SK-N-SH (cell line): ENCODE measurements at regions not wholly inside any gene's neighbourhood (a gene's known extent, or its start where the extent isn't known, plus 50 kb on each side); places are given as distances from the start of the nearest gene placed in this dataset.

Source experiments
- EP300 ChIP-seq, 2 experiments: IDR thresholded peaks; 2 replicates each; pipeline versions ENCODE4 v1.4.0 to v1.6.1; 2012; ENCODE audit warnings: borderline replicate concordance in 1 of 2, low read depth in 1 of 2, low read length in 1 of 2
- EZH2phosphoT487 ChIP-seq: fragments of 200-600 bp; sonication (generic); IDR thresholded peaks from 2 replicates; pipeline ENCODE4 v1.6.1; 2017; ENCODE audit warnings: low read depth, mixed run types, mild to moderate bottlenecking, antibody characterized with exemption, moderate library complexity, borderline replicate concordance
- FOXM1 ChIP-seq: IDR thresholded peaks from 2 replicates; pipeline ENCODE4 v1.4.0; 2012; ENCODE audit warnings: low read depth, mild to moderate bottlenecking
- GABPA ChIP-seq: IDR thresholded peaks from 2 replicates; pipeline ENCODE4 v1.4.0; 2012; ENCODE audit warnings: low read depth, mild to moderate bottlenecking
- JUND ChIP-seq: IDR thresholded peaks from 2 replicates; pipeline ENCODE4 v1.4.0; 2012
- MAX ChIP-seq: IDR thresholded peaks from 2 replicates; pipeline ENCODE4 v1.4.0; 2012; ENCODE audit warnings: low read depth
- MEF2A ChIP-seq: IDR thresholded peaks from 2 replicates; pipeline ENCODE4 v1.4.0; 2012; ENCODE audit warnings: low read depth, borderline replicate concordance
- NRF1 ChIP-seq: IDR thresholded peaks from 2 replicates; pipeline ENCODE4 v1.6.1; 2012; ENCODE audit warnings: low read depth, mild to moderate bottlenecking, low read length
- REST ChIP-seq: IDR thresholded peaks from 2 replicates; pipeline ENCODE4 v1.6.1; 2012; ENCODE audit warnings: mild to moderate bottlenecking, low read depth, low read length, moderate library complexity
- RFX5 ChIP-seq: IDR thresholded peaks from 2 replicates; pipeline ENCODE4 v1.6.1; 2012; ENCODE audit warnings: mild to moderate bottlenecking, improper control_type of control experiment, low read length
- USF2 ChIP-seq: fragments of 150-350 bp; IDR thresholded peaks from 2 replicates; pipeline ENCODE4 v1.6.1; 2017; ENCODE audit warnings: antibody characterized with exemption, low read length, low read depth, borderline replicate concordance
- YY1 ChIP-seq: IDR thresholded peaks from 2 replicates; pipeline ENCODE4 v1.4.0; 2012; ENCODE audit warnings: low read depth, mild to moderate bottlenecking
- TF ChIP-seq, protein P1 (sequence below): fragments of 200-600 bp; sonication (generic); IDR thresholded peaks from 2 replicates; pipeline ENCODE4 v1.6.1; 2017; ENCODE audit warnings: antibody characterized with exemption, mild to moderate bottlenecking, moderate library complexity

- TF ChIP-seq NRF1, result no peak
- TF ChIP-seq, protein P1, sequence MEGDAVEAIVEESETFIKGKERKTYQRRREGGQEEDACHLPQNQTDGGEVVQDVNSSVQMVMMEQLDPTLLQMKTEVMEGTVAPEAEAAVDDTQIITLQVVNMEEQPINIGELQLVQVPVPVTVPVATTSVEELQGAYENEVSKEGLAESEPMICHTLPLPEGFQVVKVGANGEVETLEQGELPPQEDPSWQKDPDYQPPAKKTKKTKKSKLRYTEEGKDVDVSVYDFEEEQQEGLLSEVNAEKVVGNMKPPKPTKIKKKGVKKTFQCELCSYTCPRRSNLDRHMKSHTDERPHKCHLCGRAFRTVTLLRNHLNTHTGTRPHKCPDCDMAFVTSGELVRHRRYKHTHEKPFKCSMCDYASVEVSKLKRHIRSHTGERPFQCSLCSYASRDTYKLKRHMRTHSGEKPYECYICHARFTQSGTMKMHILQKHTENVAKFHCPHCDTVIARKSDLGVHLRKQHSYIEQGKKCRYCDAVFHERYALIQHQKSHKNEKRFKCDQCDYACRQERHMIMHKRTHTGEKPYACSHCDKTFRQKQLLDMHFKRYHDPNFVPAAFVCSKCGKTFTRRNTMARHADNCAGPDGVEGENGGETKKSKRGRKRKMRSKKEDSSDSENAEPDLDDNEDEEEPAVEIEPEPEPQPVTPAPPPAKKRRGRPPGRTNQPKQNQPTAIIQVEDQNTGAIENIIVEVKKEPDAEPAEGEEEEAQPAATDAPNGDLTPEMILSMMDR, result no peak
- TF ChIP-seq EZH2phosphoT487, result no peak
- no peak for TF ChIP-seq FOXM1
- no peak for TF ChIP-seq RFX5
- TF ChIP-seq MAX, result no peak
- no peak for TF ChIP-seq GABPA
- no peak for TF ChIP-seq EP300 (IDR thresholded peaks at IDR 0.05; ENCODE audit: borderline replicate concordance in 1 of 2, low read depth in 1 of 2, low read length in 1 of 2)
- no peak for TF ChIP-seq YY1
- TF ChIP-seq JUND, result no peak
- no peak for TF ChIP-seq USF2
- TF ChIP-seq MEF2A, result no peak
- TF ChIP-seq REST, result no peak
Observed at GRCh38 chr4:111596491-111596890, 548.8 kb upstream of the FAM241A start.
